GM12875 (cell line): ENCODE measurements at regions not wholly inside any gene's neighbourhood (a gene's known extent, or its start where the extent isn't known, plus 50 kb on each side); places are given as distances from the start of the nearest gene placed in this dataset.

Experiments used
- H3K4me3 ChIP-seq: one replicate; pipeline ENCODE4 v1.5.1; 2011; ENCODE audit warnings: low read depth, low read length, control low read depth
- TF ChIP-seq, protein P1 (sequence below): IDR thresholded peaks from 2 replicates; pipeline ENCODE4 v1.5.1; 2011; ENCODE audit warnings: low read depth, mild to moderate bottlenecking, control low read depth, inconsistent platforms, low read length, moderate library complexity, borderline replicate concordance; ENCODE audit not compliant: insufficient read depth

- H3K4me3 ChIP-seq: no peak overlapping the region
- TF ChIP-seq, protein P1, sequence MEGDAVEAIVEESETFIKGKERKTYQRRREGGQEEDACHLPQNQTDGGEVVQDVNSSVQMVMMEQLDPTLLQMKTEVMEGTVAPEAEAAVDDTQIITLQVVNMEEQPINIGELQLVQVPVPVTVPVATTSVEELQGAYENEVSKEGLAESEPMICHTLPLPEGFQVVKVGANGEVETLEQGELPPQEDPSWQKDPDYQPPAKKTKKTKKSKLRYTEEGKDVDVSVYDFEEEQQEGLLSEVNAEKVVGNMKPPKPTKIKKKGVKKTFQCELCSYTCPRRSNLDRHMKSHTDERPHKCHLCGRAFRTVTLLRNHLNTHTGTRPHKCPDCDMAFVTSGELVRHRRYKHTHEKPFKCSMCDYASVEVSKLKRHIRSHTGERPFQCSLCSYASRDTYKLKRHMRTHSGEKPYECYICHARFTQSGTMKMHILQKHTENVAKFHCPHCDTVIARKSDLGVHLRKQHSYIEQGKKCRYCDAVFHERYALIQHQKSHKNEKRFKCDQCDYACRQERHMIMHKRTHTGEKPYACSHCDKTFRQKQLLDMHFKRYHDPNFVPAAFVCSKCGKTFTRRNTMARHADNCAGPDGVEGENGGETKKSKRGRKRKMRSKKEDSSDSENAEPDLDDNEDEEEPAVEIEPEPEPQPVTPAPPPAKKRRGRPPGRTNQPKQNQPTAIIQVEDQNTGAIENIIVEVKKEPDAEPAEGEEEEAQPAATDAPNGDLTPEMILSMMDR: no peak
Measured at GRCh38 chr19:31554360-31554759, 205.1 kb upstream of the TSHZ3 start.

GRCh38 chr19:31555634-31556215, 206.5 kb upstream of the TSHZ3 start:
- no peak overlapping the region for H3K4me3 ChIP-seq
- TF ChIP-seq, protein P1: no peak

DNA sequence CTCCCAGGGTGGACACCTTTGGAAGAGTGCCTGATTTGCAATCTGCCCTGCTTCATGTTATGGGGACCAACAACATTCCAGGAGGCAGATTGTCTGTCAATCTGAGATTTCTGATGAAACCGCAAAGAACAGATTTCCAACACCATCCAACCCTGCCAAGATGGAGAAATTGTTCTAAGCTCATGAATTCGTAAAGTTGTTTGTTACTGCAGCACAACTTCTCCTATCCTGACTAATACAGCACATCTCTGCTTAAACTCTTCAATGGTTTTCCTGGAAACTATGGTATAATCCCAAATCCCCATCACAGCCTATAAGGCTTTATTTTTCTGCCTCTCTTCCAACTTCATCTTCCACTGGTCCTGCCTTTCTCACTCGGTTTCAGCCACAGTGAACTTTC, 210.3 kb upstream of the TSHZ3 start:
- H3K4me3 ChIP-seq: no peak overlapping the region
- TF ChIP-seq, protein P1: no peak

- TF ChIP-seq, protein P1: no peak
- H3K4me3 ChIP-seq: no peak overlapping the region
Measured at GRCh38 chr19:31560086-31561060, 211.1 kb upstream of the TSHZ3 start.

DNA sequence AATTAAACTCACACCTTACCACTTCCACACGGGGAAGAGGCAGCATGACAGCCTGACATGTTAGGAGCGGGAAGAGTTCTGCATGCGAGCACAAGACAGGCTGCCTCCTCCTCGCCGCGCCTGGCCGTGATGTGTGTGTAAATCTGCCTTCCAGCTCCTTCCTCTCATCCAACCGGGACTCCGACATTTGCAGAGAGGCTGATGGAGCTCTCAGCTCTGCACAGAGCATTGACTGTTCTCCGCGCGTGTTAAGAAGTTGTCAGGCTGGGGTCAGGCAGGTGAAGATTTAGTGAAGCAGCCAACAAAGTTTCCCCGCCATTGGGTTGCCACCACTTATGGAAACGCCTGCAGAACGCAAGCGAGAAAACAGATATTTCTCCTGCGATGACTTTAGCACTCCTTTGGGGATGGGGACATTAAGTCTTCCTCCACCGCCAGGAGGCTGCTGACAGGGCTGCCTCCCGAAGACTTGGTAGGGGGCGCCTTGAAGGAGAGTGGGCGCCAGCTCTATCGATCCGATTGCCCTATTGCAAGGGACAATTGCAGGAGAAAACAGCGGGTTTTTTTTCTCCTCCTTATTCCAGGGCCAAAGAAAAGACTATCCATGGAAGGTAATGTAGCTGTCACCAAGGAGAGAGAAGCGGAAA, 213.9 kb upstream of the TSHZ3 start:
- TF ChIP-seq, protein P1: no peak

DNA sequence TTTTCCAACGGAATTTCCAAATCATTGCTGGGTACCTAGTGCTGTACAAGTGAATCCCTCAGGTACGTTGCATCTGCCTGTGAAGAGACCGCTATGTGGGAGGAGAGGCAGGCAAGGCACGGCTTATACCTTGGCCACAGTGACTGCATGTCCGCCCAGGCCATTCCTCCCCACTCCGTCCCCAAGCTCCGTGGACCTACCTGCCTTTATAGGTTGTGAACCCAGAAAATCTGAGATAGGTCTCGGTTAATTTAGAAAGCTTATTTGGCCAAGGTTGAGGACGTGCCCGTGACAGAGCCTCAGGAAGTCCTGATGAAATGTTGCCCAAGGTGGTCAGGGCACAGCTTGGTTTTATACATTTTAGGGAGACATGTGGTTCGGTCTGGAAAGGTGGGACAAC, 218.5 kb upstream of the TSHZ3 start:
- no peak overlapping the region for H3K4me3 ChIP-seq
- TF ChIP-seq, protein P1: no peak

More for the DNA sequence above, 213.9 kb upstream of the TSHZ3 start:
- no peak overlapping the region for H3K4me3 ChIP-seq
